Nephron (organoid): ENCODE measurements at regions not wholly inside any gene's neighbourhood (a gene's known extent, or its start where the extent isn't known, plus 50 kb on each side); places are given as distances from the start of the nearest gene placed in this dataset.

Experiments
- H3K27ac Mint-ChIP-seq, 3 experiments: 2 replicates each; pipeline ENCODE4 v1.8.0; 2020; ENCODE audit warnings: mixed read lengths in 3 of 3, mild to moderate bottlenecking in 2 of 3, moderate library complexity in 1 of 3
- H3K27me3 Mint-ChIP-seq: 2 replicates; pipeline ENCODE4 v1.8.0; 2021; ENCODE audit warnings: low read depth, mild to moderate bottlenecking, moderate library complexity, mixed read lengths
- H3K36me3 Mint-ChIP-seq: 2 replicates; pipeline ENCODE4 v1.8.0; 2020; ENCODE audit warnings: low read depth, mixed read lengths
- H3K4me1 Mint-ChIP-seq: 2 replicates; pipeline ENCODE4 v1.8.0; 2020; ENCODE audit warnings: mixed read lengths
- H3K4me3 Mint-ChIP-seq, 3 experiments: 2 replicates each; pipeline ENCODE4 v1.8.0; 2020; ENCODE audit warnings: mild to moderate bottlenecking in 3 of 3, mixed read lengths in 3 of 3, moderate library complexity in 2 of 3
- H3K9me3 Mint-ChIP-seq: 2 replicates; pipeline ENCODE4 v1.8.0; 2020; ENCODE audit warnings: mixed read lengths
- CTCF ChIP-seq, 3 experiments: fragments of 200-600 bp; sonication (generic); IDR thresholded peaks; one replicate each; pipeline ENCODE4 v1.5.0; 2021; ENCODE audit warnings: antibody characterized with exemption in 3 of 3; ENCODE audit not compliant: unreplicated experiment in 3 of 3

DNA sequence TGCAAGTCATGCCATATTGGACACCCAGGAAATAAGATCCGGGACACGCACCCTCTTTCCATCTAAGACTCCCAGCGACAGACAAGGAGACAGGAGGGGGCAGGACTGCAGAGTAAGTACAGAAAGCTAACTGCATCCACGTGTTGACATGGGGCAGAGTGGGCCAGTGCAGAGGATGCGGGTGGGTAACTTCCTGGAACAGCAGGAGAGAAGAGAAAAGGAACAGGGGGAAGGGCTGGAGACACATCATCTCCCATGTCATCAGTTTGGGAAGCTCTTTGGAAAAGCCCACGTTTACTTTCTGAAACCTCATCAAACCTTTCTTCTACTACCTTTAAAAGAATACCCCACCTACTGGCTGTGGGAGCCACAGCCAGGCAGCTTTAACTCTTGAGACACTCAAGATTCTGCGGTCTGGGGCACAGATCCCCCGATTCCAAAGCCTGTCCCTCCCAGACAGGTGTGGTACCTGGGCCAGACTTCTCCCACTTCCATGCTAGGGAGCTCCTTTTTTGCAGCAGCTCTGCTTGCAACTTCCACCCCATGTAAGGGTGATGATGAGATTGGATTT lies 273.5 kb upstream of the RPL38 start:
- no peaks in the 10 kb centered on the region for H3K4me1 Mint-ChIP-seq
- peaks cover 29% of the 10 kb centered on the region for H3K27me3 Mint-ChIP-seq
- H3K36me3 Mint-ChIP-seq = no peaks in the 10 kb centered on the region
- TF ChIP-seq CTCF (IDR thresholded peaks at IDR 0.05; ENCODE audit: unreplicated experiment in 3 of 3) = no peak
- H3K9me3 Mint-ChIP-seq = peaks cover 29% of the 10 kb centered on the region
- H3K4me3 Mint-ChIP-seq = no peak overlapping the region
- no peak overlapping the region for H3K27ac Mint-ChIP-seq

DNA sequence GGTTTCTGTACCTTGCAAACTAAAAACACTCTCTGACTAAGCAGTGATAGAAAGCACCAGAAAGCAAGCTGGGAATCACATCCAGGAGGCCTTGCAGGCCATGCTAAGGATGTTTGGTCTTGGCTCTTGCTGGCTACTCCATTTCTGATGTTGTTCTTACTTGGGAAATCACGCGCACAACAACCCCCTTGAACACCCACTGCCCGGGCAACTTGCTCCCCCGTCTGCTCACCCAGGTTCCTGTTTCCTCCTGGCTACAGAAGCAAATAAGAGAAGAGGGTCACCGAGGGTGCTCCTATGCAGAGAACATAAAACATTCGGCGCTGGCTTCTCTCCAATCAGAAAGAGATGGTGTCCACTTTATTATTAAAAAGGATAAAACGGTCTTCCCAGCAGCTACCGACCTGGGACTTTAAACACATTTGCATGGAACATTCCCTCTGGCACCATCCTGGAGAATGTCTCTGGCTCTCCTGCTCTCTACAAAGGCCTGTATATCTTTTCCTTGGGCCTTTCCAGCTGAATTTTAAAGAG lies 271.2 kb upstream of the RPL38 start:
- Mint-ChIP-seq H3K27ac (no peak overlapping the region), H3K36me3 (no peaks in the 10 kb centered on the region), H3K4me1 (no peaks in the 10 kb centered on the region), H3K4me3 (no peak overlapping the region), H3K27me3 (peaks cover 29% of the 10 kb centered on the region), H3K9me3 (peaks cover 10% of the 10 kb centered on the region)
- TF ChIP-seq CTCF (IDR thresholded peaks at IDR 0.05; ENCODE audit: unreplicated experiment in 3 of 3) = no peak

GRCh38 chr17:73933164-73933766 lies 270.2 kb upstream of the RPL38 start:
- Mint-ChIP-seq H3K4me1 (no peaks in the 10 kb centered on the region), H3K9me3 (peaks cover 3% of the 10 kb centered on the region), H3K36me3 (no peaks in the 10 kb centered on the region), H3K27me3 (peaks cover 32% of the 10 kb centered on the region), H3K27ac (no peak overlapping the region), H3K4me3 (no peak overlapping the region)
- TF ChIP-seq CTCF (IDR thresholded peaks at IDR 0.05; ENCODE audit: unreplicated experiment in 3 of 3) = no peak

DNA sequence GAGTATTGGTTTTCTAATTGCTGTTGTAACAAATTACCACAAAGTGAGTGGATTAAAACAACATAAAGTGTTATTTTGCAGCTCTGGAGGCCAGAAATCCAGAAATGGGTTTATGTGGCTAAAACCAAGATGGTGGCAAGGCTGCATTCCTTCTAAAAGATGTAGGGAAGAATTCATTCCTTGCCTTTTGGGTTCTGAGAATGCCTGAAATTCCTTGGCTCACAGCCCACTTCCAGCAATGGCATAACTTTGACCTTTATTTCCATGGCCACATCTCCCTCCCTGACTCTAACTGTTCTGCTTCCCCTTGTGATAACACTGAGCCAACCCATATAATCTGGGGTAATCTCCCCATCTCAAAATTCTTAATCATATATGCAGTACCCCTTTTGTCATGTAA lies 269.6 kb upstream of the RPL38 start:
- no peak overlapping the region for H3K27ac Mint-ChIP-seq
- H3K27me3 Mint-ChIP-seq = peaks cover 32% of the 10 kb centered on the region
- no peaks in the 10 kb centered on the region for H3K9me3 Mint-ChIP-seq
- no peak for TF ChIP-seq CTCF (IDR thresholded peaks at IDR 0.05; ENCODE audit: unreplicated experiment in 3 of 3)
- H3K4me1 Mint-ChIP-seq = no peaks in the 10 kb centered on the region
- no peaks in the 10 kb centered on the region for H3K36me3 Mint-ChIP-seq
- H3K4me3 Mint-ChIP-seq = no peak overlapping the region

GRCh38 chr17:73934696-73935095 lies 268.8 kb upstream of the RPL38 start:
- TF ChIP-seq CTCF (IDR thresholded peaks at IDR 0.05; ENCODE audit: unreplicated experiment in 3 of 3) = no peak
- no peak overlapping the region for H3K4me3 Mint-ChIP-seq
- H3K36me3 Mint-ChIP-seq = no peaks in the 10 kb centered on the region

More at GRCh38 chr17:73934696-73935095, 268.8 kb upstream of the RPL38 start:
- Mint-ChIP-seq H3K27ac (no peak overlapping the region), H3K9me3 (no peaks in the 10 kb centered on the region), H3K27me3 (peaks cover 33% of the 10 kb centered on the region), H3K4me1 (peaks cover under 1% of the 10 kb centered on the region)
